Left lung (tissue), 4 donors: ENCODE measurements at regions not wholly inside any gene's neighbourhood (a gene's known extent, or its start where the extent isn't known, plus 50 kb on each side); places are given as distances from the start of the nearest gene placed in this dataset.
A peak's percentile ranks its signal among the peaks of the same experiment; 100 is the strongest.

Experiments used
- ATAC-seq: fragments of 200-7000 bp; cut with Tn5 transposase; one replicate; pipeline ENCODE4 v1.9.1; 2020; ENCODE audit warnings: moderate library complexity
- DNase-seq, 4 donors: peaks; one replicate each; pipeline ENCODE4 v3.0.0-alpha.2; 2013 to 2020
- H3K27ac ChIP-seq, 2 donors: fragments of 200-600 bp; sonication (generic) in 1 of 2; one replicate each; pipeline versions ENCODE4 v1.5.0 to v1.8.0; 2020 to 2021
- H3K27me3 ChIP-seq, 2 donors: fragments of 200-600 bp; sonication (generic) in 1 of 2; one replicate each; pipeline versions ENCODE4 v1.5.0 to v1.8.0; 2020 to 2021
- H3K36me3 ChIP-seq, 2 donors: fragments of 200-600 bp; sonication (generic) in 1 of 2; one replicate each; pipeline versions ENCODE4 v1.5.0 to v1.8.0; 2020 to 2021
- H3K4me1 ChIP-seq, 2 donors: fragments of 200-600 bp; one replicate each; pipeline ENCODE4 v1.8.0; 2021
- H3K4me3 ChIP-seq, 2 donors: fragments of 200-600 bp; sonication (generic) in 1 of 2; one replicate each; pipeline versions ENCODE4 v1.5.0 to v1.8.0; 2020 to 2021; ENCODE audit warnings: mild to moderate bottlenecking in 1 of 2
- H3K9me3 ChIP-seq, 2 donors: fragments of 200-600 bp; sonication (generic) in 1 of 2; one replicate each; pipeline versions ENCODE4 v1.5.0 to v1.8.0; 2020 to 2021
- CTCF ChIP-seq, 2 donors: fragments of 200-600 bp; sonication (generic) in 1 of 2; IDR thresholded peaks; one replicate each; pipeline versions ENCODE4 v1.5.0 to v1.8.0; 2021; ENCODE audit warnings: antibody characterized with exemption in 2 of 2
- intact Hi-C, 2 donors: fragments of 100-400 bp; cut with DNase I; formaldehyde crosslinking; loops; one replicate each; pipeline versions ENCODE4 v1.11.2 to v1.14.2; 2022
- donor health status: DM: no; HTN: yes; CAD: no.
- donor health status: DM: no; HTN: no; CAD: no.

- no peak for DNase-seq
- ATAC-seq, result no peak
- TF ChIP-seq CTCF (IDR thresholded peaks at IDR 0.05), result no peak
Measured at GRCh38 chrX:458631-459061, 71.9 kb upstream of the PPP2R3B start.

GRCh38 chrX:459611-460010, 72.9 kb upstream of the PPP2R3B start:
- no peaks in the 10 kb centered on the region for H3K36me3 ChIP-seq
- H3K4me3 ChIP-seq, result no peak overlapping the region
- H3K27ac ChIP-seq, result no peak overlapping the region
- TF ChIP-seq CTCF (IDR thresholded peaks at IDR 0.05), result no peak
- intact Hi-C loops, result no loop called here
- ATAC-seq (no peak), DNase-seq (no peak)
- H3K4me1 ChIP-seq, result no peaks in the 10 kb centered on the region
- H3K27me3 ChIP-seq, result peaks cover 0 to 17% of the 10 kb centered on the region in 2 donors
- H3K9me3 ChIP-seq, result peaks cover 0 to 2% of the 10 kb centered on the region in 2 donors

More at GRCh38 chrX:458631-459061, 71.9 kb upstream of the PPP2R3B start:
- intact Hi-C loops, result no loop called here
- H3K9me3 ChIP-seq, result peaks cover 0 to 4% of the 10 kb centered on the region in 2 donors
- H3K36me3 ChIP-seq, result no peaks in the 10 kb centered on the region
- H3K27me3 ChIP-seq, result peaks cover 0 to 17% of the 10 kb centered on the region in 2 donors
- H3K27ac ChIP-seq, result no peak overlapping the region
- H3K4me1 ChIP-seq, result no peaks in the 10 kb centered on the region
- no peak overlapping the region for H3K4me3 ChIP-seq

GRCh38 chrX:460116-460515, 73.4 kb upstream of the PPP2R3B start:
- Histone ChIP-seq H3K36me3 (no peaks in the 10 kb centered on the region), H3K9me3 (peaks cover 0 to 2% of the 10 kb centered on the region in 2 donors), H3K4me3 (no peak overlapping the region), H3K27ac (no peak overlapping the region), H3K27me3 (peaks cover 0 to 17% of the 10 kb centered on the region in 2 donors), H3K4me1 (no peaks in the 10 kb centered on the region)
- intact Hi-C loops, result no loop called here
- no peak for TF ChIP-seq CTCF (IDR thresholded peaks at IDR 0.05)
- DNase-seq, result no peak
- no peak for ATAC-seq

GRCh38 chrX:460823-461640, 74.3 kb upstream of the PPP2R3B start:
- TF ChIP-seq CTCF (IDR thresholded peaks at IDR 0.05), result no peak
- Histone ChIP-seq H3K9me3 (peaks cover 0 to 2% of the 10 kb centered on the region in 2 donors), H3K27ac (no peak overlapping the region), H3K27me3 (peaks cover 0 to 17% of the 10 kb centered on the region in 2 donors), H3K4me3 (no peak overlapping the region), H3K4me1 (no peaks in the 10 kb centered on the region), H3K36me3 (no peaks in the 10 kb centered on the region)
- ATAC-seq (no peak), DNase-seq (no peak)
- intact Hi-C loops, result no loop called here

- Histone ChIP-seq H3K4me1 (no peaks in the 10 kb centered on the region), H3K27ac (no peak overlapping the region), H3K9me3 (peaks cover 0 to 2% of the 10 kb centered on the region in 2 donors), H3K36me3 (no peaks in the 10 kb centered on the region), H3K4me3 (no peak overlapping the region), H3K27me3 (peaks cover 0 to 17% of the 10 kb centered on the region in 2 donors)
- DNase-seq (peak in 1 of 4 donors; percentile 54), ATAC-seq (no peak)
- intact Hi-C loops, result no loop called here
- no peak for TF ChIP-seq CTCF (IDR thresholded peaks at IDR 0.05)
Measured at GRCh38 chrX:462853-463252, 76.1 kb upstream of the PPP2R3B start.
